CD14-positive monocyte (primary cell): ENCODE measurements at regions not wholly inside any gene's neighbourhood (a gene's known extent, or its start where the extent isn't known, plus 50 kb on each side); places are given as distances from the start of the nearest gene placed in this dataset.

Experiments used
- DNase-seq, 3 donors: peaks; one replicate each; pipeline ENCODE4 v3.0.0-alpha.2; 2011 to 2022
- H2AFZ ChIP-seq: 2 replicates; pipeline ENCODE4 v1.6.0; 2012; ENCODE audit warnings: mild to moderate bottlenecking, low read depth, low read length, inconsistent platforms; ENCODE audit not compliant: insufficient read depth, poor library complexity, severe bottlenecking
- H3K27ac ChIP-seq, 2 donors: 1 replicate in 1 of 2; 2 replicates in 1 of 2; pipeline ENCODE4 v1.5.1; 2012 to 2013; ENCODE audit warnings: low read length in 2 of 2, control low read depth in 1 of 2, inconsistent platforms in 1 of 2, low read depth in 1 of 2, mild to moderate bottlenecking in 1 of 2
- H3K27me3 ChIP-seq, 2 donors: one replicate each; pipeline versions ENCODE4 v1.6.0 to v1.6.1; 2011 to 2013; ENCODE audit warnings: low read length in 2 of 2; ENCODE audit not compliant: control insufficient read depth in 2 of 2, insufficient read depth in 2 of 2
- H3K36me3 ChIP-seq, 2 donors: replicated peaks in 1 of 2; 1 replicate in 1 of 2; 2 replicates in 1 of 2; pipeline versions ENCODE4 v1.5.1 to v1.6.1; 2012 to 2013; ENCODE audit warnings: low read length in 2 of 2, control low read depth in 1 of 2, inconsistent platforms in 1 of 2, mild to moderate bottlenecking in 1 of 2; ENCODE audit not compliant: insufficient read depth in 2 of 2, control insufficient read depth in 1 of 2
- H3K4me1 ChIP-seq, 2 donors: 1 replicate in 1 of 2; 2 replicates in 1 of 2; pipeline versions ENCODE4 v1.5.1 to v1.6.1; 2012 to 2013; ENCODE audit warnings: low read length in 2 of 2, control low read depth in 1 of 2, inconsistent platforms in 1 of 2, mild to moderate bottlenecking in 1 of 2, moderate library complexity in 1 of 2; ENCODE audit not compliant: insufficient read depth in 2 of 2, control insufficient read depth in 1 of 2
- H3K4me2 ChIP-seq: replicated peaks from 2 replicates; pipeline ENCODE3; 2012; ENCODE audit warnings: low read length, moderate library complexity, mild to moderate bottlenecking; ENCODE audit not compliant: poor library complexity, severe bottlenecking; ENCODE audit errors: extremely low read depth
- H3K4me3 ChIP-seq, 3 experiments: fragments of 200-600 bp in 1 of 3; sonication (generic) in 1 of 3; replicated peaks in 1 of 3; 1 replicate in 2 of 3; 2 replicates in 1 of 3; pipeline ENCODE4 v1.5.1; 2011 to 2013; ENCODE audit warnings: low read length in 3 of 3, mild to moderate bottlenecking in 3 of 3, control low read depth in 2 of 3, low read depth in 2 of 3, inconsistent platforms in 1 of 3, moderate library complexity in 1 of 3
- H3K79me2 ChIP-seq: 2 replicates; pipeline ENCODE4 v1.6.0; 2012; ENCODE audit warnings: mild to moderate bottlenecking, control low read depth, inconsistent platforms, low read length, moderate library complexity; ENCODE audit not compliant: insufficient read depth
- H3K9ac ChIP-seq: 2 replicates; pipeline ENCODE4 v1.6.0; 2017; ENCODE audit warnings: low read length, mild to moderate bottlenecking; ENCODE audit not compliant: insufficient read depth, poor library complexity, severe bottlenecking
- H3K9me3 ChIP-seq, 2 donors: replicated peaks in 1 of 2; 1 replicate in 1 of 2; 2 replicates in 1 of 2; pipeline versions ENCODE4 v1.5.1 to v1.6.1; 2012 to 2013; ENCODE audit warnings: low read length in 2 of 2, control low read depth in 1 of 2; ENCODE audit not compliant: control insufficient read depth in 1 of 2, insufficient read depth in 1 of 2
- H4K20me1 ChIP-seq: 2 replicates; pipeline ENCODE4 v1.6.0; 2012; ENCODE audit warnings: mild to moderate bottlenecking, low read length, control low read depth, moderate library complexity; ENCODE audit not compliant: insufficient read depth
- H3K27ac Mint-ChIP-seq, 7 donors: one replicate each; pipeline ENCODE4 v1.8.0; 2020; ENCODE audit warnings: mild to moderate bottlenecking in 7 of 7, mixed read lengths in 7 of 7, moderate library complexity in 6 of 7, inconsistent platforms in 2 of 7
- H3K27me3 Mint-ChIP-seq, 3 donors: one replicate each; pipeline ENCODE4 v1.8.0; 2021 to 2022; ENCODE audit warnings: low read depth in 3 of 3, mild to moderate bottlenecking in 3 of 3, mixed read lengths in 3 of 3, moderate library complexity in 3 of 3, inconsistent platforms in 1 of 3
- H3K36me3 Mint-ChIP-seq, 2 donors: one replicate each; pipeline ENCODE4 v1.8.0; 2020; ENCODE audit warnings: mixed read lengths in 2 of 2, inconsistent platforms in 1 of 2, mild to moderate bottlenecking in 1 of 2
- H3K4me1 Mint-ChIP-seq: one replicate; pipeline ENCODE4 v1.8.0; 2020; ENCODE audit warnings: mild to moderate bottlenecking, mixed read lengths
- H3K4me3 Mint-ChIP-seq, 2 donors: one replicate each; pipeline ENCODE4 v1.8.0; 2020; ENCODE audit warnings: mild to moderate bottlenecking in 2 of 2, mixed read lengths in 2 of 2, moderate library complexity in 1 of 2
- H3K9me3 Mint-ChIP-seq, 7 donors: one replicate each; pipeline ENCODE4 v1.8.0; 2020 to 2022; ENCODE audit warnings: mixed read lengths in 7 of 7, mild to moderate bottlenecking in 6 of 7, moderate library complexity in 6 of 7, inconsistent platforms in 2 of 7
- WGBS: methylation state at CpG from one replicate; pipeline ENCODE4 v1.1.5; 2013; ENCODE audit warnings: missing lambda C conversion rate; ENCODE audit not compliant: insufficient coverage; 5-methylcytosine and 5-hydroxymethylcytosine counted together
- intact Hi-C, 2 donors: fragments of 100-400 bp; cut with micrococcal nuclease; formaldehyde crosslinking; loops; one replicate each; pipeline versions ENCODE4 v1.15.0 to v1.15.1; 2023
- TF ChIP-seq, protein P1 (sequence below): fragments of 200-600 bp; IDR thresholded peaks from one replicate; pipeline ENCODE4 v1.8.0; 2022; ENCODE audit warnings: antibody characterized with exemption, mild to moderate bottlenecking

DNA sequence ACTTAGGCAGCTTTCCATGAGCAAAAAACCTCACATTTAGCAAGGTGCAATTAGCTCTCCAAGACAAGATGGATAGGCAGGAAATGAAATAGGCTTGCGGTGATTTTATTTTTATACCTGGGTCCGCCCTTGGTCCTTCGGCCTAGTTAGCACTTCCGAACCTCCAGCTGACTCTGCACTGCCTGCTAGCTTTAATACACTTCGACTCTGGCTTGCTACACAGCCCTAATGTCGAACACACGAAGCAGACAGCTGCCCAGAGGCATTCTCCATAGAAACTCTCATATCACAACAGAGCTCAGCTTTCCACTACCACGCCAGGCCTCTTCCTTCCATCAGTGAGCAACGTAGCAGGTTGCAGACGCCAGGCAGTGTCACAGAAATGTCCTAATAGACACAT, 688.0 kb downstream of the VRK1 start:
- H2AFZ ChIP-seq: no peak overlapping the region

DNA sequence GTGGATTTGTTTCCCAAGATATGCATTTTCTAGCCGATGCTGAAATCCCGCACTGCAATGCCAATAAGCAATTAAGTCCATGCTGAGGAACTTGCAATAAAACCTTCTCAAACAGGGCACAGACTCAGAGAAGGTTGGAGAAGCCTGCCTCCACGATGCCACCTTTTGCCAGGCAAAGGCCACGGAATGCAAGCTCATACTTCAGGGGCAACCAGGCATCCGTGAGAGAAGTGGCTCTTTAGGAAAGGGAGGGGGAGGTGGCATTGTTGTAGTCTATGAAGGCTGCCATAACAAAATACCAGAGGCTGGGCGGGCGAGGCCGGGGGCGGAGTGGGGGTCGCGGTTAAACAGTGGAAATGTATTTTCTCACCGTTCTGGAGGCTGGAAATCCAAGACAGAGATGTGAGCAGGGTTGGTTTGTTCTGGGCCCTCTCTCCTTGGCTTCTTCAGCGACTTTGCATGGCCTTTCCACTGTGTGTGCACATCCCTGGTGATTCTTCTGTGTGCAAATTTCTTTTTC, 689.5 kb downstream of the VRK1 start:
- Histone ChIP-seq H4K20me1 (no peaks in the 10 kb centered on the region), H3K79me2 (no peaks in the 10 kb centered on the region), H3K9me3 (peaks cover 0 to 2% of the 10 kb centered on the region in 2 donors), H2AFZ (no peak overlapping the region), H3K4me3 (no peak overlapping the region), H3K9ac (no peak overlapping the region), H3K4me2 (no peak overlapping the region), H3K27me3 (no peaks in the 10 kb centered on the region), H3K36me3 (no peaks in the 10 kb centered on the region), H3K4me1 (no peaks in the 10 kb centered on the region), H3K27ac (no peak overlapping the region)
- Mint-ChIP-seq H3K36me3 (no peaks in the 10 kb centered on the region), H3K4me3 (no peak overlapping the region), H3K9me3 (peaks cover 0 to 11% (median 4%) of the 10 kb centered on the region in 7 donors), H3K27me3 (no peaks in the 10 kb centered on the region), H3K4me1 (no peaks in the 10 kb centered on the region), H3K27ac (no peak overlapping the region)
- no peak for DNase-seq
- WGBS: 92% methylated on average over 4 of the region's 13 CpGs
- intact Hi-C loops: no loop called here
- TF ChIP-seq, protein P1, sequence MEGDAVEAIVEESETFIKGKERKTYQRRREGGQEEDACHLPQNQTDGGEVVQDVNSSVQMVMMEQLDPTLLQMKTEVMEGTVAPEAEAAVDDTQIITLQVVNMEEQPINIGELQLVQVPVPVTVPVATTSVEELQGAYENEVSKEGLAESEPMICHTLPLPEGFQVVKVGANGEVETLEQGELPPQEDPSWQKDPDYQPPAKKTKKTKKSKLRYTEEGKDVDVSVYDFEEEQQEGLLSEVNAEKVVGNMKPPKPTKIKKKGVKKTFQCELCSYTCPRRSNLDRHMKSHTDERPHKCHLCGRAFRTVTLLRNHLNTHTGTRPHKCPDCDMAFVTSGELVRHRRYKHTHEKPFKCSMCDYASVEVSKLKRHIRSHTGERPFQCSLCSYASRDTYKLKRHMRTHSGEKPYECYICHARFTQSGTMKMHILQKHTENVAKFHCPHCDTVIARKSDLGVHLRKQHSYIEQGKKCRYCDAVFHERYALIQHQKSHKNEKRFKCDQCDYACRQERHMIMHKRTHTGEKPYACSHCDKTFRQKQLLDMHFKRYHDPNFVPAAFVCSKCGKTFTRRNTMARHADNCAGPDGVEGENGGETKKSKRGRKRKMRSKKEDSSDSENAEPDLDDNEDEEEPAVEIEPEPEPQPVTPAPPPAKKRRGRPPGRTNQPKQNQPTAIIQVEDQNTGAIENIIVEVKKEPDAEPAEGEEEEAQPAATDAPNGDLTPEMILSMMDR: no peak

More for the DNA sequence above, 688.0 kb downstream of the VRK1 start:
- H3K27me3 Mint-ChIP-seq: no peaks in the 10 kb centered on the region
- peak overlapping the region in 1 of 7 donors; percentile 3 for H3K27ac Mint-ChIP-seq
- peaks cover 0 to 8% (median 2%) of the 10 kb centered on the region in 7 donors for H3K9me3 Mint-ChIP-seq
- TF ChIP-seq, protein P1: no peak
- Histone ChIP-seq H3K36me3 (no peaks in the 10 kb centered on the region), H3K4me1 (no peaks in the 10 kb centered on the region), H3K27me3 (no peaks in the 10 kb centered on the region), H4K20me1 (no peaks in the 10 kb centered on the region), H3K27ac (no peak overlapping the region), H3K4me3 (no peak overlapping the region), H3K9me3 (peaks cover 0 to 2% of the 10 kb centered on the region in 2 donors), H3K79me2 (no peaks in the 10 kb centered on the region), H3K9ac (no peak overlapping the region), H3K4me2 (no peak overlapping the region)
- 89% methylated on average over 10 of the region's 10 CpGs for WGBS
- no peak overlapping the region for H3K4me3 Mint-ChIP-seq
- no peaks in the 10 kb centered on the region for H3K4me1 Mint-ChIP-seq
- no peaks in the 10 kb centered on the region for H3K36me3 Mint-ChIP-seq
- DNase-seq: no peak
- intact Hi-C loops: no loop called here
